ENCODE measurements at regions not wholly inside any gene's neighbourhood (a gene's known extent, or its start where the extent isn't known, plus 50 kb on each side); places are given as distances from the start of the nearest gene placed in this dataset.

DNA sequence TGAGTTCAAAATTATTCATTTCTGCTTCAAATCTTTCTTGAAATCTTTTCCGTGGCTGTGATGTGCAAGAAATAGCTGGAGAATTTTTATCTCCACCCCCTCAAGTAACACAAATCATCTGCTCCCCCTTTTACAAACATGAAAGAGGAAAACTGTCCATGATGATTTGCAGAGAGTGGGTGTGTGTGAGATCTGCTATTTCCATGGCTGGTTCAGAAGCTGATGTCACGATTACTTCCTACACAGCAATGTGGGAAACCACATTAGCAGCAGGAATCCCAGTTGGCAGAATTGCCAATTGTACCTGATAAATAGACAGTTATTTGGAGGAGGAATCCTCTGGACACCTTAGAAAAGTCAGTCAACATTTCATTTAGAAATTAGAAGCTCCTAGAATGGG, 75.2 kb upstream of the GRM7 start:
- Histone ChIP-seq H3K9me3 (ENCODE audit: control insufficient read depth, insufficient read depth, low read depth, low read length) (no peaks in the 10 kb centered on the region), H3K27ac (ENCODE audit: low read depth, low read length) (no peak overlapping the region), H3K36me3 (ENCODE audit: control insufficient read depth, insufficient read depth, low read length) (no peaks in the 10 kb centered on the region), H3K27me3 (ENCODE audit: control insufficient read depth, insufficient read depth, low read length) (no peaks in the 10 kb centered on the region), H3K4me3 (ENCODE audit: low read depth, low read length) (no peak overlapping the region), H3K9ac (ENCODE audit: low read length) (no peak overlapping the region), H3K4me1 (ENCODE audit: control insufficient read depth, insufficient read depth, low read length) (0 out of 2 replicates have a peak, but pooled peaks cover 3% of the 10 kb centered on the region)

DNA sequence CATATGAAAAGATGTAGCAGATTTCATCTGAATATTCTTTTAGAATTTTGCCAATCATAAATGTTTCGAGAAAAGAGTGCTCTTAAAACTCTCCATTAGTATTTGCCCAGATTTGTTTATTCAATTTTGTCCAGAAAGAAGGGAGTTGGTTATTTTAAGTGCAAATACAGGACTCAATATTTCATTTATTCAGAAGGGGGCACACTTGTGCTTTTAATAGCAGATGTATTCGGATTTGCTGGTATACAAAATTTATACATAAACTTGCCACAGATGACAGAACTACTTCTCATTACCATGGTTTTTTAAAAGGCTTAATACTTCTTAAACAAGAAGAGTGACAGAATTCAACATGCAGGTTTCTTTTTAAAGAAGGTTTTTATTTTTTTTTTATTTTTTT, 69.8 kb upstream of the GRM7 start:
- H3K27me3 ChIP-seq (ENCODE audit: control insufficient read depth, insufficient read depth, low read length), result no peaks in the 10 kb centered on the region
- no peak overlapping the region for H3K9ac ChIP-seq (ENCODE audit: low read length)
- no peak overlapping the region for H3K27ac ChIP-seq (ENCODE audit: low read depth, low read length)
- H3K4me3 ChIP-seq (ENCODE audit: low read depth, low read length), result no peak overlapping the region
- no peaks in the 10 kb centered on the region for H3K4me1 ChIP-seq (ENCODE audit: control insufficient read depth, insufficient read depth, low read length)
- no peaks in the 10 kb centered on the region for H3K9me3 ChIP-seq (ENCODE audit: control insufficient read depth, insufficient read depth, low read depth, low read length)
- no peaks in the 10 kb centered on the region for H3K36me3 ChIP-seq (ENCODE audit: control insufficient read depth, insufficient read depth, low read length)

DNA sequence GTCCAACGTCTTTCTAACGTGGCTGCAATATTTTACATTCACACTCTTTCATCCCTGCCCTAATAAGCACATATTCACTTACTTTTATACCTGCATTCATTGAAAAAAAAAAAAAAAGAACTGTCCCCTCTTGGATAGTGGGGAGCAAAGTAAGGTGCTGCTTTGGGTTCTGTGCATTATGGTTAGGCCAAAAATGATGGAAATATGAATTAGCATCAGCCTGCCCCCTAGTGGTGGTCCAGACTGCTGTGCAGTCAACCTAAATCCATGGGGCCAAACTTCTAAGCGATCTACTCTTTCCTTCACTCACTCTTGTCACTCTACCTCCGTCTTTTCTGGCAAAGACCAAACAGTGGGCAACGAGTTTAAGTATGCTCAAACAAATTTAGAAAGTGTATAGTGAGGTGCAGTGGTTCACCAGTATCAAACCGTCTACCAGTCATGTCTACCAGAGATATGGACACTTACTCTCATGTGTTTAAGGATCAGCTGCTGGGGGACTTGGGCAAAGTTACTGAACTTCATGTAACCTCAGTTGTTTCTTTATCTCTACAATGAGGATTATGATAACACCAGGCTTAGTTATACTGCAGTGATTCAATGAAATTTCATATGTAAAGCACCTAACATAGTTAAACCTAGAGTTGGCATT, 61.5 kb upstream of the GRM7 start:
- no peaks in the 10 kb centered on the region for H3K27me3 ChIP-seq (ENCODE audit: control insufficient read depth, insufficient read depth, low read length)
- no peak overlapping the region for H3K27ac ChIP-seq (ENCODE audit: low read depth, low read length)
- no peaks in the 10 kb centered on the region for H3K36me3 ChIP-seq (ENCODE audit: control insufficient read depth, insufficient read depth, low read length)
- no peak overlapping the region for H3K9ac ChIP-seq (ENCODE audit: low read length)
- H3K4me1 ChIP-seq (ENCODE audit: control insufficient read depth, insufficient read depth, low read length), result no peaks in the 10 kb centered on the region
- no peaks in the 10 kb centered on the region for H3K9me3 ChIP-seq (ENCODE audit: control insufficient read depth, insufficient read depth, low read depth, low read length)
- no peak overlapping the region for H3K4me3 ChIP-seq (ENCODE audit: low read depth, low read length)

DNA sequence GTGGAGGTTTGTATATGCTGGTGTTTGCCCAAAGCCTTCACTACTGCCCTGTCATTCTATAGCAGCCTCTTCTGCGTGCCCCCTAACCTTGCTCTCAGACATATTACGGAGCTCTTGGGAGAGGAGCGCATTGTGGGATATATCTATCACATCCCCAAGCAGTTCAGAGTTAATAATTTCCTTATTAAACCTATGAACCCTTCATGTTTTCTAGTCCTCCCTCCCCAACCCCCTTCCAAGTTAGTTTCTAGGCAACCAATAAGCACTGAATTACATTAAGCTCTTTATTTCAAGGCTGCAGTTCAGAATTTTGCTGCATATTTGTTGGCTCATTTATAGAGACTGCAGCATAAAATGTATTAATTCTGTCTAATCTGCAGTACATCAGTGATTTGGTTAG, 57.3 kb upstream of the GRM7 start:
- Histone ChIP-seq H3K27me3 (ENCODE audit: control insufficient read depth, insufficient read depth, low read length) (no peaks in the 10 kb centered on the region), H3K4me1 (ENCODE audit: control insufficient read depth, insufficient read depth, low read length) (no peaks in the 10 kb centered on the region), H3K36me3 (ENCODE audit: control insufficient read depth, insufficient read depth, low read length) (no peaks in the 10 kb centered on the region), H3K9ac (ENCODE audit: low read length) (no peak overlapping the region), H3K4me3 (ENCODE audit: low read depth, low read length) (no peak overlapping the region), H3K27ac (ENCODE audit: low read depth, low read length) (no peak overlapping the region), H3K9me3 (ENCODE audit: control insufficient read depth, insufficient read depth, low read depth, low read length) (no peaks in the 10 kb centered on the region)

DNA sequence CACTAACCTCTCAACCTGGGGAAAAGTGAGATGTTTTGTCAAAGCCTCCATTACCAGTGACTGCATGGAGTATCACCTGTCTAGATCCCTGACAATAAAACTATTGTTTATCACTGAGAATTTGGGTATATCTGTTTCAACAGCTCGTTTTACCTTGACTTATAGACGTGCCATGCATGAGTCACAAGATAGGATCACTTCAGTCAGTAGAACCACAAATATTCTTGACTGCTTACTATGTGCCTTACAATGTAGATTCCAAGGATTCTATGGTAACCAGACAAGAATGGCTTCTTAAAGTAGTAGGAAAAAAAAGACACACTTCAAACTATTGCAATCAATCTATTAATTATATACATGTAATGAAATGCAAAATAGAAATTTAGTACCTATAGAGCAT, 55.7 kb upstream of the GRM7 start:
- no peaks in the 10 kb centered on the region for H3K27me3 ChIP-seq (ENCODE audit: control insufficient read depth, insufficient read depth, low read length)
- no peaks in the 10 kb centered on the region for H3K4me1 ChIP-seq (ENCODE audit: control insufficient read depth, insufficient read depth, low read length)
- no peak overlapping the region for H3K4me3 ChIP-seq (ENCODE audit: low read depth, low read length)
- H3K27ac ChIP-seq (ENCODE audit: low read depth, low read length), result no peak overlapping the region
- no peaks in the 10 kb centered on the region for H3K9me3 ChIP-seq (ENCODE audit: control insufficient read depth, insufficient read depth, low read depth, low read length)
- no peak overlapping the region for H3K9ac ChIP-seq (ENCODE audit: low read length)
- no peaks in the 10 kb centered on the region for H3K36me3 ChIP-seq (ENCODE audit: control insufficient read depth, insufficient read depth, low read length)

DNA sequence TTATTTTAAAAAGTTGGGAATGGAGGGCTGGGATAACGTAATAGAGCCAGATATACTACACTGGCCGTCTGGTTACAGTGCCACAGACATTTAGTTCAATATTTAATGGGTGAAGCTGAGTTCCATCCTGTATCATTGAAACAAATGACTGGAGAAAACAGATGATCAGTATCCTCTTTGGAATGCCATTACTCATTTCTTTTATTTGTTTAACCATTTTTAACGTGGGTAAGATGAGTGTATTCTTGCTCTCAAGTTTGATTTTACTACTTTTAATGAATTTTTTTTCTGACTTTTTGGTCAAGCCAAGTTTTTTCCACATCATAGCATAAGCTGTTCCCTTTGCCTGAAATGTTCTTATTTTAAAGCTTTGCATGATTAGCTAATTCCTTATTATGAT, 53.9 kb upstream of the GRM7 start:
- Histone ChIP-seq H3K27ac (ENCODE audit: low read depth, low read length) (no peak overlapping the region), H3K9me3 (ENCODE audit: control insufficient read depth, insufficient read depth, low read depth, low read length) (no peaks in the 10 kb centered on the region), H3K27me3 (ENCODE audit: control insufficient read depth, insufficient read depth, low read length) (no peaks in the 10 kb centered on the region), H3K4me3 (ENCODE audit: low read depth, low read length) (no peak overlapping the region), H3K9ac (ENCODE audit: low read length) (no peak overlapping the region), H3K36me3 (ENCODE audit: control insufficient read depth, insufficient read depth, low read length) (no peaks in the 10 kb centered on the region), H3K4me1 (ENCODE audit: control insufficient read depth, insufficient read depth, low read length) (no peaks in the 10 kb centered on the region)

DNA sequence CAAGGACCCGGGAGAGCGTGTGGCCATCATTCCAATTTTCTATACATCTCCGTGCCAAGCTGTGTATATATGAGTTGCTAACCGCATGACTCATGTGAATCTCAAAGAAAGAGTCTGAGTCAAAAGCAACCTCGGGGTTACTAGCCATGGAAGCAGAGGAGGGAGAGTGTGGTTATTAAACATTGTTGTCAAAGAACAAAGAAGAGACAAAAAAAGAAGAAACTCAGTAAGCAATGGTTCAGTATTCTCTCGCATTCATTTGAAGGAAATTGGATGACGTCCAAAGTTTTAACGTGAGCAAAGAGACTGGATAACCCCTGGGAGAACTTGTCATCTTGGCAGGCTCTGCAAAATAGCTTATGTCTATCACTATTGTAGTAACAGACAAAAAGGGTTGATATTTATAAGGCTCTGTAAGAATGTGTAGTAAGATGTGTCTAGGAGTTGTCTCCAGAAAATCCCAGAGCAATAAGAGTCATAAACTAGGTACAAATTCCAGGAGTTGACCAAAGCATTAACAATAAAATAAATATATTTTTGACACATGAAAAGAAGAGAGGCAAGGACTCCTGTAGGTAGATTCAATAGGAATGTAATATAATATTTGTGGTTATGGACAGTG, 52.8 kb upstream of the GRM7 start:
- no peaks in the 10 kb centered on the region for H3K9me3 ChIP-seq (ENCODE audit: control insufficient read depth, insufficient read depth, low read depth, low read length)
- H3K27ac ChIP-seq (ENCODE audit: low read depth, low read length), result no peak overlapping the region
- H3K4me3 ChIP-seq (ENCODE audit: low read depth, low read length), result no peak overlapping the region

DNA sequence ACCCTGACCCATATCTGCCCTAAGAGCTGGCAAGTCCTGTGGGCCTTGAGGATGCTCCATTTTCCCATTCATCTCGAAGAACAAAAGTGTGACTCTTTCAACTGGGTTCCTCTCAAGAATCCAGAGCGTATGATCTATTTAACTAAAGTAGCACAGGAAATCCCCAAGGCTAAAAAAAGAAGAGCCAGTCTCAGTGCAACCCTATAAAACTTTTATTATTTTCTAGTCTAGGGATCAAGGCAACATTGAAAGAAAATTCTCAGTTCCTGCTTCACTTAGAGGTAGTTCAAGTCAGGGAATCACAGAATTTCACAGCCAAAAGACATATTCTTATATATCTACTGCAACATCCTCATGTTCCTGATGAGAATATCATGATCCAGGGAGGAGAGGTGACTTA, 51.6 kb upstream of the GRM7 start:
- Histone ChIP-seq H3K9me3 (ENCODE audit: control insufficient read depth, insufficient read depth, low read depth, low read length) (no peaks in the 10 kb centered on the region), H3K27me3 (ENCODE audit: control insufficient read depth, insufficient read depth, low read length) (no peaks in the 10 kb centered on the region), H3K27ac (ENCODE audit: low read depth, low read length) (no peak overlapping the region), H3K4me3 (ENCODE audit: low read depth, low read length) (no peak overlapping the region), H3K36me3 (ENCODE audit: control insufficient read depth, insufficient read depth, low read length) (no peaks in the 10 kb centered on the region), H3K4me1 (ENCODE audit: control insufficient read depth, insufficient read depth, low read length) (no peaks in the 10 kb centered on the region), H3K9ac (ENCODE audit: low read length) (no peak overlapping the region)

More for the DNA sequence above, 52.8 kb upstream of the GRM7 start:
- H3K4me1 ChIP-seq (ENCODE audit: control insufficient read depth, insufficient read depth, low read length), result no peaks in the 10 kb centered on the region
- no peaks in the 10 kb centered on the region for H3K36me3 ChIP-seq (ENCODE audit: control insufficient read depth, insufficient read depth, low read length)
- H3K9ac ChIP-seq (ENCODE audit: low read length), result no peak overlapping the region
- H3K27me3 ChIP-seq (ENCODE audit: control insufficient read depth, insufficient read depth, low read length), result no peaks in the 10 kb centered on the region
